ENCODE measurements at regions not wholly inside any gene's neighbourhood (a gene's known extent, or its start where the extent isn't known, plus 50 kb on each side); places are given as distances from the start of the nearest gene placed in this dataset.

- H3K4me1 Mint-ChIP-seq (ENCODE audit: unreplicated experiment): peaks cover 7% of the 10 kb centered on the region
- no peak overlapping the region for H3K27ac Mint-ChIP-seq (ENCODE audit: unreplicated experiment)
- DNase-seq (ENCODE audit: low spot score): no peak
- no peaks in the 10 kb centered on the region for H3K36me3 Mint-ChIP-seq (ENCODE audit: low read depth, unreplicated experiment)
- no peak overlapping the region for H3K4me3 Mint-ChIP-seq (ENCODE audit: unreplicated experiment)
- no peak for TF ChIP-seq CTCF (IDR thresholded peaks at IDR 0.05; ENCODE audit: unreplicated experiment)
- no peaks in the 10 kb centered on the region for H3K9me3 Mint-ChIP-seq (ENCODE audit: unreplicated experiment)
- no peaks in the 10 kb centered on the region for H3K27me3 Mint-ChIP-seq (ENCODE audit: unreplicated experiment)
These were observed 76.4 kb upstream of the FAR2 start for GRCh38 chr12:29072631-29073030.

GRCh38 chr12:29073631-29074239, 75.3 kb upstream of the FAR2 start:
- DNase-seq (ENCODE audit: low spot score): peak; percentile 23
- no peaks in the 10 kb centered on the region for H3K9me3 Mint-ChIP-seq (ENCODE audit: unreplicated experiment)
- H3K27me3 Mint-ChIP-seq (ENCODE audit: unreplicated experiment): no peaks in the 10 kb centered on the region
- no peaks in the 10 kb centered on the region for H3K36me3 Mint-ChIP-seq (ENCODE audit: low read depth, unreplicated experiment)
- no peak overlapping the region for H3K4me3 Mint-ChIP-seq (ENCODE audit: unreplicated experiment)
- peaks cover 7% of the 10 kb centered on the region for H3K4me1 Mint-ChIP-seq (ENCODE audit: unreplicated experiment)
- peak; percentile 86 for TF ChIP-seq CTCF (IDR thresholded peaks at IDR 0.05; ENCODE audit: unreplicated experiment)
- no peak overlapping the region for H3K27ac Mint-ChIP-seq (ENCODE audit: unreplicated experiment)

DNA sequence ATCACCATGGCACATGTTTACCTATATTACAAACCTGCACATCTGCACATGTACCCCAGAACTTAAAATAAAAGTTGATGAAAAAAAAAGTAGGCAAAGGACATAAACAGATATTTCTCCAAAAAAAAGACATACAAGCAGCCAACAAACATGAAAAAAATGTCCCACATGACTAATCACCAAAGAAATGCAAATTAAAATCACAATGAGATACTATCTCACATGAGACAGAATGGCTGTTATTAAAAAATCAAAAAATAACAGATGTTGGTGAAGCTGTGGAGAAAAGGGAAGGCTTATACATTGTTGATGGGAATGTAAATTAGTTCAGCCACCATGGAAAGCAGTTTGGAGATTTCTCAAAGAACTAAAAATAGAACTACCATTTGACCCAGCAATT, 68.0 kb upstream of the FAR2 start:
- Mint-ChIP-seq H3K9me3 (ENCODE audit: unreplicated experiment) (no peaks in the 10 kb centered on the region), H3K27ac (ENCODE audit: unreplicated experiment) (no peak overlapping the region), H3K4me1 (ENCODE audit: unreplicated experiment) (no peaks in the 10 kb centered on the region), H3K27me3 (ENCODE audit: unreplicated experiment) (no peaks in the 10 kb centered on the region), H3K36me3 (ENCODE audit: low read depth, unreplicated experiment) (no peaks in the 10 kb centered on the region), H3K4me3 (ENCODE audit: unreplicated experiment) (no peak overlapping the region)
- TF ChIP-seq CTCF (IDR thresholded peaks at IDR 0.05; ENCODE audit: unreplicated experiment): no peak
- no peak for DNase-seq (ENCODE audit: low spot score)

DNA sequence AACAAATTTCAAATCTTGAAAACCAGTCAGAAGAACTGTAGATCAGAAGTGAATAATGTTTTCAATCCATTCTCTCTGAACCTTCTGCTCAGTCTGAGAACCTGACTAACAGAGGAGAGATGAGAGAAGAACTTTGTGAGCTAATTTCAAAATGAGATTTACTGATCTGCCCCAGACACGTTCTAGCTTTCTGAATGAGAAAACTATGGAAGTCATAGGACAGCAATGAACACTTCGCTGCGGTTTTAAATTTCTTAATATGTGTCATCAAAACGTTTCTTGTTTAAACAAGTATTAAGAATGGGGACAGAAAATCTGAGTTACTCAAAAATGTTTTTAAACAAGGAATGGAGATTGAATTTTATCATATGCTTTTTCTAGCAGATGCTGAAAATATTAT, 66.6 kb upstream of the FAR2 start:
- no peaks in the 10 kb centered on the region for H3K9me3 Mint-ChIP-seq (ENCODE audit: unreplicated experiment)
- H3K36me3 Mint-ChIP-seq (ENCODE audit: low read depth, unreplicated experiment): no peaks in the 10 kb centered on the region
- no peak overlapping the region for H3K4me3 Mint-ChIP-seq (ENCODE audit: unreplicated experiment)
- TF ChIP-seq CTCF (IDR thresholded peaks at IDR 0.05; ENCODE audit: unreplicated experiment): no peak
- H3K4me1 Mint-ChIP-seq (ENCODE audit: unreplicated experiment): no peaks in the 10 kb centered on the region
- no peak for DNase-seq (ENCODE audit: low spot score)
- H3K27me3 Mint-ChIP-seq (ENCODE audit: unreplicated experiment): no peaks in the 10 kb centered on the region
- H3K27ac Mint-ChIP-seq (ENCODE audit: unreplicated experiment): no peak overlapping the region

- no peak for DNase-seq (ENCODE audit: low spot score)
- TF ChIP-seq CTCF (IDR thresholded peaks at IDR 0.05; ENCODE audit: unreplicated experiment): no peak
- H3K4me3 Mint-ChIP-seq (ENCODE audit: unreplicated experiment): no peak overlapping the region
- H3K9me3 Mint-ChIP-seq (ENCODE audit: unreplicated experiment): no peaks in the 10 kb centered on the region
- H3K27me3 Mint-ChIP-seq (ENCODE audit: unreplicated experiment): no peaks in the 10 kb centered on the region
- H3K27ac Mint-ChIP-seq (ENCODE audit: unreplicated experiment): no peak overlapping the region
- no peaks in the 10 kb centered on the region for H3K36me3 Mint-ChIP-seq (ENCODE audit: low read depth, unreplicated experiment)
- H3K4me1 Mint-ChIP-seq (ENCODE audit: unreplicated experiment): no peaks in the 10 kb centered on the region
These were observed 62.5 kb upstream of the FAR2 start for GRCh38 chr12:29086325-29087271.

Measured in endothelial cell (in vitro differentiated cells).